Activated T-helper 9 cell treated with anti-CD3 and anti-CD28 coated beads, Interleukin-2, amount 50 U/mL, for 16 hours (primary cell): ENCODE measurements at regions not wholly inside any gene's neighbourhood (a gene's known extent, or its start where the extent isn't known, plus 50 kb on each side); places are given as distances from the start of the nearest gene placed in this dataset.
A peak's percentile ranks its signal among the peaks of the same experiment; 100 is the strongest.
"Not testable (repeated sequence)": the region's sequence is repeated elsewhere in the genome, so short reads cannot be mapped to it uniquely, and the experiment has no call there.

Experiments
- DNase-seq: peaks from one replicate; pipeline ENCODE4 v3.0.0-alpha.2; 2020; ENCODE audit warnings: low read depth

GRCh38 chr22:22168941-22169867 is 75.4 kb upstream of the VPREB1 start:
- DNase-seq, result no peak

DNA sequence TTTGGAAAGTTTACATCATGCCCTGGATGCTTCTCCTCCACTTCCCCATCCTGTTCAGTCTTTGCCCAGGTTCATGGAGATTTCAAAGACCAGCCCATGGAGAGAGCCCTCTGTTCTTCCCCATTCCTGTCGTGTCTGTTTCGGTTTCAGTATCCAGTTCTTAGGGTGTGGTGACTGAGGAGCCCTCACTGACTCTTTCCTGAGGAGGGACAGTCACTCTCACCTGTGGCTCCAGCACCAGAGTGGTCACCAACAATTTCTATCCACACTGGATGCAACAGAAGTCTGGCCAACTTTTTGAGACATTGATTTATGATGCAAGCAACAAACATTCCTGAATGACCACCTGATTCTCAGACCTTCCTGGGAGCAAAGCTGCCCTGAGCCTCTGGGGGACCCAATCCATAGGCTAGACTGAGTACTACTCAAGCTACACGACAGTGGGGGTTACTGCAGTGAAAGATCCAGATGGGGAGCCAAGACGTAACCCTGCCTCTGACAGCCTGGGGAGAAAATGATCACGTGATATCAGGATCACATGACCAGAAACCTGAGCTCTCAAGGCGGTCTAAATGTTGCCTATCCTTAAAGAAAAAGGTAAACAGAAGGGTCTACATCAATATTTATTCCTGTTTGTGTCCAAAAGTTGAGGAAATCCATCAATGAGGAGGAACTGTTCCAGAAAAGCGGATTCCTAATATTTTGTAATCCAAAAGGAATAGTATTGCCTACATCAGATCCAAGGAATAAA is 76.2 kb upstream of the VPREB1 start:
- no peak for DNase-seq

- no peak for DNase-seq
These were observed 76.8 kb upstream of the VPREB1 start for GRCh38 chr22:22167791-22168189.

GRCh38 chr22:22166941-22167713 is 77.5 kb upstream of the VPREB1 start:
- no peak for DNase-seq

GRCh38 chr22:22165936-22166710 is 78.5 kb upstream of the VPREB1 start:
- DNase-seq, result no peak

GRCh38 chr22:22164541-22165272 is 79.9 kb upstream of the VPREB1 start:
- no peak for DNase-seq

DNA sequence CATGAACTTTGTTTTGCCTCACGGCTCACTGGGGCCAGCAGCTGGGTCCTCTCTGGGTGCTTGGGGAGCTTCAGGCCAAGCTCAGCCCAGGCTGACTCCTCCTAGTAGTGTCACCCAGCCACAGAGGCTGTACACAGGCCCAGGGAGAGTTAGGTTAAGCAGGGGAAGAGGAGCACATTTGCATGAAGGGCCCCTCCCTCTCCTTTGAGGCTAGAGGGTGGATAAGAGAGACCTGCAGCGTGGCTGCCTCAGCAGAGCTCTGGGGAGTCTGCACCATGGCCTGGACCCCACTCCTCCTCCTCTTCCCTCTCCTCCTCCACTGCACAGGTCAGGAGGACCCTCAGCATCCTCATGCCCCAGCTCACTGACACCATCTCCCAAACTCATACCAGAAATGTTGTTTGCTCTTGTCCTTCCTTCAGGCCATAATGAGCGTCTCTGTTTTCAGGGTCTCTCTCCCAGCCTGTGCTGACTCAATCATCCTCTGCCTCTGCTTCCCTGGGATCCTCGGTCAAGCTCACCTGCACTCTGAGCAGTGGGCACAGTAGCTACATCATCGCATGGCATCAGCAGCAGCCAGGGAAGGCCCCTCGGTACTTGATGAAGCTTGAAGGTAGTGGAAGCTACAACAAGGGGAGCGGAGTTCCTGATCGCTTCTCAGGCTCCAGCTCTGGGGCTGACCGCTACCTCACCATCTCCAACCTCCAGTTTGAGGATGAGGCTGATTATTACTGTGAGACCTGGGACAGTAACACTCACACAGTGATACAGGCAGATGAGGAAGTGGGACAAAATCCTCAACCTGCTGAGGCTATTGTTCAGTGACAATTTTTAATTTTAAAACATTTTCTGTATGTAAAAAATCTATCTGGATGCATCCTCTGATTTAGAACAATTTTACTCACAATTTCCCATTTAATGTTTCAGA is 82.4 kb upstream of the VPREB1 start:
- DNase-seq, result no peak

DNA sequence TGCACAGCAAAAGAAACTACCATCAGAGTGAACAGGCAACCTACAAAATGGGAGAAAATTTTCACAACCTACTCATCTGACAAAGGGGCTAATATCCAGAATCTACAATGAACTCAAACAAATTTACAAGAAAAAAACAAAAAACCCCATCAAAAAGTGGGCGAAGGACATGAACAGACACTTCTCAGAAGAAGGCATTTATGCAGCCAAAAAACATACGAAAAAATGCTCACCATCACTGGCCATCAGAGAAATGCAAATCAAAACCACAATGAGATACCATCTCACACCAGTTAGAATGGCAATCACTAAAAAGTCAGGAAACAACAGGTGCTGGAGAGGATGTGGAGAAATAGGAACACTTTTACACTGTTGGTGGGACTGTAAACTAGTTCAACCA is 83.8 kb upstream of the VPREB1 start:
- not testable (repeated sequence) for DNase-seq

GRCh38 chr22:22159384-22159783 is 85.2 kb upstream of the VPREB1 start:
- no peak for DNase-seq

- no peak for DNase-seq
These were observed 85.6 kb upstream of the VPREB1 start for GRCh38 chr22:22158965-22159364.

DNA sequence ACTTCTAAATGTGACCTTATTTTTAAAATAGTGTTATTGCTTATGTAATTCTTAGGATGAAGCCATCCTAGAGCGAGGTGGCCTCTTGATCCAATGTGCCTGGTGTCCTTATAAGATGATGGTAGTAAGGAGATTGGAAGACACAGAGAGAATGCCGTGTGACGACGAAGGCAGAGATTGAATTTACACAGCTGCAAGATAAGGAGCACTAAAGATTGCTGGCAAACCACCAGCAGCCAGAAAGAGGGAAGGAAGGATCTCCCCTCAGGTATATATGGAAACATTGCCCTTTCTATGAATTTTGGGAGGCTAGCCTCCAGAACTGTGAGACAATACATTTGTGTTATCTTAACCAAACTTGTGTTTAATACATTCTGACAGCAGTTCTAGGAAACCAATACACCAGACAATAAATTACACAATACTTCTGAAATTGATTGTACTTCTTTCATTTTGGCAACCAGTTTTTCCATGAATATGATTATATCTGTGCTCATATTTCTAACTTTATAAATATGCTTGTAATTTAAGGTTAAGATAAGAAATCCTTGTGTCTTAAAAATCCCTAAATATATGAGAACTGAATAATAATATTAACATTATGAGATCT is 86.3 kb upstream of the VPREB1 start:
- DNase-seq, result no peak

DNA sequence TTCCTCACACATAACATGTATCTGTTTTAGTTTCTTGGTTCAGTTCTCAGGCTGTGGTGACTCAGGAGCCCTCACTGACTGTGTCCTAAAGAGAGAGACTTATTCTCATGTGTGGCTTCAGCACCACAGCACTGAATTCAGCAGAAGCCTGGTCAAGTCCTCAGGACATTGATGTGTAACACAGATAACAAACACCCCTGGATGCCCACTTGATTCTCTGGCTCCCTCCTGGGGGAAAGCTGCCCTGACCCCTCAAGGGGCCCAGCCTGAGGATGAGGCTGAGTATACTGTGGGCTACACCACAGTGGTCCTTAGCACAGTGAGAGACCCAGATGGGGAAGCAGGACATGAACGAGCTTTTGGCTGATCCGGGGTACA is 87.2 kb upstream of the VPREB1 start:
- no peak for DNase-seq

DNA sequence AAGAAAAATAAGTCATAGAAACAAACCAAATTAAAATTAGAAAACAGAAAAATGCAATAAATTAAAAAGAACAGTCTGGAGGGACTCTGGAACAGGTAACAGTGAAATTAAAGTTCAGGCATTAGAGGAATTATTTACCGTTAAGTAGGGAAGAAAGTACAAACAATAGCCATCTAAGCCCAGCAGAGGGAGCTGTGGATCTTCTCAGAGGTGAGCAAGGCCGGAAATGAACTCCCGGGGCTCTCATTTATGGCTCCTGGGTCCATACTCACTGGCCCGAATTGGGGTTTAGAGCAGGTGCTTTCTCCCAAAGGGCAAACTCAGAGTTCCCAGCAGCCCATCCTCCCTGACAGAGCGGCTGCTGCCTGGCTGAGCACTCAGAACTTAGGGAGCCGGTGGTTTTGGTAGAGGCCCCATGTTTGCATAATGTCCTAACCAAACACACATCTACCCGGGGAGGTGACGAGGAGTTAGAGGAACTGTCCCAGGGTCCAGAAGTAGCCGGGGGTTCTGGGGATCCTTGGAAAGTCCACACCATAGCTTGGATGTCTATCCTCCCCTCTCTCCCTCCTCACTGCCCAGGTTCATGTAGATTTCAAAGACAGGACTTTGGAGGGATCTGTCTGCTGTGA is 87.8 kb upstream of the VPREB1 start:
- peak; percentile 23 for DNase-seq

DNA sequence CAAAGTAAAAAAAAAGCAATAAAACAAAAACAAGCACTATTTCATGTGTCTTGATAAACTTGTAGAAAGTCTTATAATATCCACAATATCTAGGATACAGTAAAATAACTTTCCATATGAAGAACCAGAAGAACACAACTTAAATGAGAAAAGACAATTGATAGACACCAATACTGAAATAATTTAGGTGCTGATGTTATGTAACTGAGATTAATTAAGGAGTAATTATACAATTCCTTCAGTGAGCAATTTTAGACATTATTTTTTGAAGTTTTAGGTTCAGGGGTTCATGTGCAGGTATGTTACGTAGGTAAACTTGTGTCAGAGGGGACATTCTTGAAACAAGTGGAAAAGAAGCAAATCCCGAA is 88.3 kb upstream of the VPREB1 start:
- no peak for DNase-seq

GRCh38 chr22:22155607-22156006 is 89.0 kb upstream of the VPREB1 start:
- no peak for DNase-seq

DNA sequence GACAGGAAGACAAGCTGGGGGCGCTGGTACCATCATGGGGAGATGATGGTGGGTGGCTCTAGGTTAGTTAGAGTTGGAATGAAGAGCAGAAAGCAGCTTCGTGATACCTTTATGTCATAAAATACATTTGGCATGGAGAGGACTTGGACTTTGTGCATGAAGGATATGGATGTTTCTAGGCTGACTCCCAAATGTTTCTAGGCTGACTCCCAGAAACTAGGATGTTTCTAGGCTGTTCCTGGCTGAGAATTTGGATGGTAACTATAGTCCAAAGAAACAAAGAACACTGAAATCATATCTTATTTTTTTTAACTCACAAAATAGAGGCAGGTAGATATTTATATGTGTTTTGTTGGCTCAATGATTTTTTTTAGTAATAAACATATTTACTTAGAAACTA is 89.4 kb upstream of the VPREB1 start:
- DNase-seq, result no peak

GRCh38 chr22:22154040-22154439 is 90.5 kb upstream of the VPREB1 start:
- no peak for DNase-seq

- DNase-seq, result no peak
These were observed 93.3 kb upstream of the VPREB1 start for GRCh38 chr22:22151308-22151707.

DNA sequence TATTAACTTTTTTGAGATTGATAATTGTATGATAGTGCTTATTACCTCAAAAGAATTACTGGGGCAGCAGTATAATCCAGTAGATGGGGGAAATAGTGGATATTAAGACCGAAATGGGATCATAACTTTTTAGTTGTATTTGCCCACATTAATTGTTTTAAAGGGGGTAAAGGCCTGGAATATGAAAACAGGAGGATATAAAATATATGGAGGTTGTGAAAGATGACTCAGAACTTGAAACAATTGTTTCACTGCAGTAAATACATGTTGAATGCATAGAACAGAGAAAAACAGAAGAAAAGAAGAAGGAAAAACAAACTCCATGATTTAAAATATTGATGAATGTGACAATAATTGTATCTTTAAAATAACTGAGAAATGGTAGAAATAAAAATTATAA is 94.1 kb upstream of the VPREB1 start:
- DNase-seq, result no peak
